HG03175 (cell line): ENCODE measurements at regions not wholly inside any gene's neighbourhood (a gene's known extent, or its start where the extent isn't known, plus 50 kb on each side); places are given as distances from the start of the nearest gene placed in this dataset.
"Not testable (repeated sequence)": the region's sequence is repeated elsewhere in the genome, so short reads cannot be mapped to it uniquely, and the experiment has no call there.

Source experiments
- ATAC-seq: cut with Tn5 transposase; IDR thresholded peaks from one replicate; pipeline ENCODE4 v1.9.1; 2021; ENCODE audit warnings: mild to moderate bottlenecking, moderate library complexity; ENCODE audit not compliant: unreplicated experiment

GRCh38 chr1:95854457-95854856, 620.4 kb downstream of the RWDD3 start:
- no peak for ATAC-seq

GRCh38 chr1:95863086-95863485, 629.1 kb downstream of the RWDD3 start:
- no peak for ATAC-seq

GRCh38 chr1:95865769-95866168, 631.8 kb downstream of the RWDD3 start:
- no peak for ATAC-seq

GRCh38 chr1:95876276-95876675, 642.3 kb downstream of the RWDD3 start:
- ATAC-seq = no peak

- ATAC-seq = no peak
Observed at GRCh38 chr1:95879498-95880050, 645.6 kb downstream of the RWDD3 start.

- no peak for ATAC-seq
Observed at GRCh38 chr1:95888941-95889390, 655.0 kb downstream of the RWDD3 start.

- ATAC-seq = no peak
Observed at GRCh38 chr1:95889400-95889799, 655.4 kb downstream of the RWDD3 start.

- ATAC-seq = no peak
Observed at GRCh38 chr1:95893921-95894320, 659.9 kb downstream of the RWDD3 start.

GRCh38 chr1:95903060-95903459, 669.0 kb downstream of the RWDD3 start:
- ATAC-seq = no peak

- ATAC-seq = no peak
Observed at GRCh38 chr1:95905818-95906395, 671.9 kb downstream of the RWDD3 start.

GRCh38 chr1:95911739-95912138, 677.7 kb downstream of the RWDD3 start:
- not testable (repeated sequence) for ATAC-seq

- ATAC-seq = no peak
Observed at GRCh38 chr1:95916616-95917015, 682.6 kb downstream of the RWDD3 start.

GRCh38 chr1:95924684-95925083, 690.7 kb downstream of the RWDD3 start:
- ATAC-seq = no peak

GRCh38 chr1:95926331-95926730, 692.3 kb downstream of the RWDD3 start:
- no peak for ATAC-seq

GRCh38 chr1:95927061-95927460, 693.1 kb downstream of the RWDD3 start:
- ATAC-seq = no peak

GRCh38 chr1:95935719-95936118, 701.7 kb downstream of the RWDD3 start:
- ATAC-seq = no peak

GRCh38 chr1:95941121-95941798, 707.2 kb downstream of the RWDD3 start:
- no peak for ATAC-seq

- no peak for ATAC-seq
Observed at GRCh38 chr1:95948023-95948422, 714.0 kb downstream of the RWDD3 start.

GRCh38 chr1:95951371-95952102, 717.5 kb downstream of the RWDD3 start:
- no peak for ATAC-seq

- ATAC-seq = no peak
Observed at GRCh38 chr1:95953015-95953414, 719.0 kb downstream of the RWDD3 start.

- no peak for ATAC-seq
Observed at GRCh38 chr1:95954585-95954984, 720.6 kb downstream of the RWDD3 start.

GRCh38 chr1:95956215-95956614, 722.2 kb downstream of the RWDD3 start:
- no peak for ATAC-seq
